ENCODE measurements at regions not wholly inside any gene's neighbourhood (a gene's known extent, or its start where the extent isn't known, plus 50 kb on each side); places are given as distances from the start of the nearest gene placed in this dataset.
"Not testable (repeated sequence)": the region's sequence is repeated elsewhere in the genome, so short reads cannot be mapped to it uniquely, and the experiment has no call there.

GRCh38 chr3:90087703-90088102, 980.3 kb downstream of the EPHA3 start:
- no peak for DNase-seq

DNA sequence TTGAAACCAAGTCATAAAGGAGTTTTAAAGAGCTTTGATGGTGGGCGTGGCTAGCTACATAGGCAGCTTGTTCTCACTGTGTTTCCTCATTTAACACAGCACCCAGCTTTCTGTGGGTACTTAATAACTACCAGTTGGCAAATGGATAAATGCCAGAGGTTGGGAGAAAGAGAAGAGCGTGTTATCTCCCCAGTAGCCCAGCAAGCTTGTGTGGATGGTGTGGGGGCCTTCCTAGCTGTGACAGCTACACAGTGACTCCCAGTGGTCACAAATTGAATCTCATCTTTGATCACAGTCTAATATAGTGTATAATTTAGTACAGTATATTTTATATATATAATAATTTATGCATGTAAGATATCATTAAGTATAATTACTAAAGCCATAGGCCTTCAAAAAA, 984.1 kb downstream of the EPHA3 start:
- DNase-seq: peak; percentile 78

DNA sequence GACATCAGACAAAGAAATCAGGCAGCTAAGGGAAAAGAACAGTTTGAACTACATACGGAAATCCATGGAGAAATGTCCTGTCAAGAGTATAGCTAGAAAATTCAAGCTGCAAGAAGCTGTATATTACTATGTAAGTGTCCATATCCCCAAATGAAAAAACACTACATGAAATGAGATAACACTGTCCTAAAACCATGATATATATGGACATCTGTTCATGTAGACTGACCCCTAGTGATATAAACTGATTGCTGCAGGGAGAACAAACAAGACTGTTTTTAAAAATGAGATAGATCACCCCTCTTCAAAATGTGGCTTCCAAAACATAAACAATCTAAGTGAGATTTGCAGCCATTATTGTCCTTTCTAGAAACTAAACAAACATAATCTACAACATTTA, 985.6 kb downstream of the EPHA3 start:
- DNase-seq: no peak

- DNase-seq: no peak
These were observed 988.4 kb downstream of the EPHA3 start for GRCh38 chr3:90095811-90096210.

DNA sequence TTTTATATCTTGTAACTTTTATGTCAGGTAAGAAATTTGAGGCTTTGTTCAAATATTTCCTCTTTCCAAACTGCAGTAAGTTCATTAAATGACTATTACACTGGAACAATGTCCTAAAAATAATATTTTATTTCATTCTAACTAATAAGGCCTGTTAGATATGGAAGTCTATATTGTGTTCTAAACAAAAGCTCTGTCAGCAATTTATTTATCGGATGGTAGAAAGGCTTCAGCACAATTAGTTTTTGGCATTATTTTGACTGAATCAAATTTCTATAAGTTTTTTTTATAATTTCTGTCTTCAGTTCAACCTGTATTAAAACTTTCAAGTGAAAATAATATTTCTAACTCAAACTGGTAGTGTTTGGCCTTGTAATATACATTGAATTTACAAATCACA, 992.1 kb downstream of the EPHA3 start:
- DNase-seq: no peak

DNA sequence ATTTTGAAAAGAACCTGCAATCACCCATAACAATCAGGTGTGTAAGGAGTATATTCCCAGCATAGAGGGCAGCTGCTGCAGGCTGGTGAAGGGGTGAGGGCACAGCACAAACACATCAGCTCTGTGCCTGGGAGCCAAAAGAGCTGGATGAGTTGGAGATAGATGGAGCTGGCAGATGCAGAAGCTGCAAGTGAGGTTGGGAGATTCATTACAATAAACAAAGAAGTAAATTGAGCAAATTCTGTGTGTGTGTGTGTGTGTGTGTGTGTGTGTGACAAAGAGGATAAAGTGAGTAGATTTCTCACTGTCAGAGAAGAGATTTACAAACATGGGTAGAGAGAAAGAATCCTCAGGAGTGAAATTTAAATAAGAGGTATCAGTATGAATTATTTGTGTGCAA, 994.7 kb downstream of the EPHA3 start:
- DNase-seq: no peak

DNA sequence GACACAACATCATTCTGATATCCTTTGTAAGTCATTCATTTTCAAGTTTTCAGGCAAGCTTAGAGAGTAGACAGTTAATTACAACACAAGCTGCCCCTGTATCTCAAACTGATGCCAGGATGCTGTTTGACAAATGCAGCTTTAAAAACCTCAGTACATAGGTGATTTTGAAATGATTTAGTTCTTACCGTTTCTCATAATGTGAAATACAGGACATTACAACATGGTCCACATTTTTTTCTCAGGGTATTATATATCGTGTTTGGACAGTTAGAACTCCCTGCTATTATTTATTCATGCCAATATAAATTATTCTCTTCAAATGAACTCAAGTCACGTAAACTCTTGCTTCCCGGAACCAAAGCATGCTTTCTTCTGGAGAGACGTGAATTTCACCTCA, 1013.9 kb downstream of the EPHA3 start:
- DNase-seq: no peak

- no peak for DNase-seq
These were observed 1021.0 kb downstream of the EPHA3 start for GRCh38 chr3:90128391-90128790.

GRCh38 chr3:90129730-90130129, 1022.3 kb downstream of the EPHA3 start:
- no peak for DNase-seq

GRCh38 chr3:90132197-90132596, 1024.8 kb downstream of the EPHA3 start:
- DNase-seq: no peak

DNA sequence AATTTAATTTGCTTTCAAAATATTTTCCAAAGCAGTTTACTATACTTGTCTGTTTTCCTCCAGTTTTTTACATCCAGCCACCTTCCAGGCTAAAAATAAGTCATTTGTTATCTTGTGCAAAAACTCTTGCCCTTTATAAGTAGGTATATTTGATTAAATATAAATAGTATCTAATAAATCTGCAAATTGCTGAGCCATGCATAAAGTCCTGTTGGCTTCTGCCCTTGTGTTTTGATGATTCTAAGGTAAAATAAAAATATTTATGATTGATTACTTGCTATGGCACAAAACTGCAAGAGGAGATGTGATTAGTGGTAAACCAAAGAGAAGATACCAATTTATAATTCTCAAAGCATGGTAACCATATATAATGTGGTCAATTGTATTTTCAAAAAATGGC, 1026.7 kb downstream of the EPHA3 start:
- DNase-seq: no peak

GRCh38 chr3:90136456-90137191, 1029.2 kb downstream of the EPHA3 start:
- DNase-seq: no peak

DNA sequence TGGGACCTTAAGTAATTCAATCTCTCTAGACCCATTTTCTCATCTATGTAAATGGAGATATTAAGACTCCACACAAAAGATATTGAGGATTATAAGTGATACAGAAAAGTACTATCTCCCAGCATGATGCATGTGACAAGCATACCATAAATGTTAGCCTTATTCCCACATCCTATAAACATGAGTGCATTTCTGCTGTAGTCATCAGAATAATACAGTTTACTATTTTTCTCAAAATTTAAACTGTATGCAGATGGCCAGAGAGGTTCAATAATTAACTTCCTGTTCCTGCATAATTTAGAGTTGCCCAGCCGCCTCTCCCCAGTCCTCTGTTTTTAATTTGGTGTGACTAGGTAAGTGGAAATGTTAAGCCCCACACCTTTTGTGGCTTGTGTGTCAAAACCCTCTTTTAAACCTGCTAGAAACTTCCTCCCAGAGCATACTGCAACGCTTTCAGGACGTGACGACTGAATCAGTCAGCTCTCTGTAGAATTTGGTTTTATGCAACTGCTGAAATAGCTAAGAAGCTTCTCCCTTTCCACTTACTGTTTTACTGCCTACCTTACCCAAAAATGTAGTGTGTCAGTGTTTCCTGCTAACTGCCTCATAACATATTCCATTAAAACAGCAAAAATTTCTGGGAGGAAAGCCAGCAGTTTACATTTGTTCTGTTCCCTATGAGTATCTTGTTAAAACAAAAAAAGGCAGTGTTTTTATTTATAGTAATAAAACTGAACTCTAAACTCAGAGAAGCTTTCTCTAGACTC, 1037.9 kb downstream of the EPHA3 start:
- DNase-seq: no peak

- no peak for DNase-seq
These were observed 1072.7 kb downstream of the EPHA3 start for GRCh38 chr3:90180096-90180495.

DNA sequence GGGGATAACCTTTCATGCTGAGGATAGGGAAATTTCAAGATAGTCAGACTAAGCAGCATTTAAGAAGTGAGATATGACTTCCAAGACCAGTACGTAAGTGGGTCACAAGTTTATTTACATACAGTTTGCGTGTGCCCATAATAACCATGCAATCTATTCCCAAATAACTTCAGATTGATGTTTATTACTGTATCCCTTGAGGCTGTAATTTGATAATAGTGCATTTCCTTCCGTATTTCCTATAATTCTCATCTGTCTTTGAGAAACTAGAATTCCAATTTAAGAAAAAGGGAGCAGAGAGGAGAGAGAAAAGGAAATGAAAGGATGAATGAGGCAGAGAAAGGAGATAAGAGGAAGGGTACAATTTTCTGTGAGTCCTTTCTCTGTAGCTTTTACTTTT, 1073.1 kb downstream of the EPHA3 start:
- no peak for DNase-seq

GRCh38 chr3:90182291-90182976, 1075.0 kb downstream of the EPHA3 start:
- DNase-seq: not testable (repeated sequence)

GRCh38 chr3:90184861-90185260, 1077.4 kb downstream of the EPHA3 start:
- DNase-seq: no peak

GRCh38 chr3:90197383-90197782, 1090.0 kb downstream of the EPHA3 start:
- not testable (repeated sequence) for DNase-seq

DNA sequence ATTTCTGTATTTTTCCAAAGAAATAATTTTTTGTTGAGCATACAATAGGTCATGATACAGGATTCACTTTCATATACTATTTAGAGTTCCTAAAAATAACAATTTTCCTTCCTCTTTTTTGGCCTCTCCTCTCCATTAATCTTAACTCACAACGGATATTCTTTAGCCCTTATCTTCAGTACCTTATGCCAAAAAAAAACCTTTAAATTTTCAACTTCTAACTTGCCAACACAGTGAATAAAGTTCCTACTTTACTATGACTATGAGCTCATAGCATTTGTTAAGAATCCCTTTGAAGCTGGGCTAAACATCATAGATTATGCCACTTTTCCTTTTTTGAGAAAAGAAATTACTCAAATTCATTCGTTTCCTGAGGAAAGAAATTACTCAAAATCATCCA, 1095.5 kb downstream of the EPHA3 start:
- not testable (repeated sequence) for DNase-seq

GRCh38 chr3:90206482-90206881, 1099.1 kb downstream of the EPHA3 start:
- DNase-seq: not testable (repeated sequence)

GRCh38 chr3:90207353-90208097, 1100.1 kb downstream of the EPHA3 start:
- not testable (repeated sequence) for DNase-seq

GRCh38 chr3:90221900-90222299, 1114.5 kb downstream of the EPHA3 start:
- DNase-seq: no peak

- no peak for DNase-seq
These were observed 1134.1 kb downstream of the EPHA3 start for GRCh38 chr3:90241481-90241880.

Data from NCI-H1105 (cell line).